ENCODE measurements at regions not wholly inside any gene's neighbourhood (a gene's known extent, or its start where the extent isn't known, plus 50 kb on each side); places are given as distances from the start of the nearest gene placed in this dataset.

DNA sequence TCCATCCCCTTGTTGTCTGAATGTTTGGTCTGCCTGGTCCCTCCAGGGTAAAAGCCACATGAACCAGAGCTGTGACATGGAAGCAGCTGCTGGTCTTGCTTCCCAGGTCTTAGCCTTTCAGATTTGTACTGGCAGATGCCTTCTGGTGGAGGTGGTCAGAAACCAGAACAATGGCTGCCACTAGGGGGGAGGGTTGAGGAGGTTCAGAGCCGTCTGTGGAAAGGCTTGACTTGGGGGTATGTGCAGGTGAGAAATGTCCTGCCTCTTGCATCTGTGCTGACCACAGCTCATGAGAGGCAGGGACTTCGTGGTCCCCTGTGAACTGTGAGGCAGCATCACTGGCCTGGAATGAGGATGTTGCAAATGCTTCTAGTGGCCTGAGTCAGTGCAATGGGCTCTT lies 144.2 kb upstream of the WDR1 start:
- no peaks in the 10 kb centered on the region for H4K20me1 ChIP-seq (ENCODE audit: insufficient read depth)
- no peak overlapping the region for H2AFZ ChIP-seq (ENCODE audit: low read depth, low read length, poor library complexity, severe bottlenecking)
- TF ChIP-seq CTCF (IDR thresholded peaks at IDR 0.05 in 2 of 3, conservative IDR thresholded peaks at IDR 0.05 in 1 of 3; ENCODE audit: borderline replicate concordance in 1 of 3, insufficient read depth in 1 of 3, low read depth in 2 of 3, low read length in 2 of 3) (peak in 1 of 3 experiments; percentile 22; a peak in 1 of 6 replicates), CBX3 (IDR thresholded peaks at IDR 0.05; ENCODE audit: low read depth) (no peak)
- H3K9me3 ChIP-seq (ENCODE audit: control insufficient read depth in 1 of 2, insufficient read depth in 1 of 2, low read depth in 1 of 2, low read length in 2 of 2) = no peaks in the 10 kb centered on the region
- ChIA-PET RAD21 (ENCODE audit: low non-redundant PET in 1 of 2, low total read pairs in 2 of 2, uncharacterized antibody in 2 of 2, unreplicated experiment in 2 of 2) (no interaction called here), CTCF (no interaction called here), POLR2A (no interaction called here)
- BruUV-seq (replicated peaks) = no TSS peak
- no peak overlapping the region for H3K4me3 ChIP-seq (replicated peaks in 1 of 2; ENCODE audit: low read depth in 1 of 2, low read length in 2 of 2)
- H3K4me2 ChIP-seq (ENCODE audit: low read length) = no peak overlapping the region
- H3K27ac ChIP-seq (ENCODE audit: low read depth, low read length) = no peak overlapping the region
- intact Hi-C loops (cut with micrococcal nuclease) = no loop called here
- ATAC-seq (no peak; the same call in 1 of the 2 replicates), DNase-seq (ENCODE audit: low read depth, low spot score) (no peak)
- H3K4me1 ChIP-seq (ENCODE audit: control insufficient read depth in 1 of 2, insufficient read depth in 2 of 2, low read length in 2 of 2) = no peaks in the 10 kb centered on the region
- H3K79me2 ChIP-seq (ENCODE audit: insufficient read depth, low read length) = no peaks in the 10 kb centered on the region
- H3K9me2 ChIP-seq (ENCODE audit: insufficient read depth) = no peaks in the 10 kb centered on the region
- no peak overlapping the region for H3K9ac ChIP-seq (ENCODE audit: low read length)
- H3K36me3 ChIP-seq (ENCODE audit: control insufficient read depth in 1 of 2, insufficient read depth in 2 of 2, low read length in 2 of 2) = no peaks in the 10 kb centered on the region
- H3K27me3 ChIP-seq (ENCODE audit: insufficient read depth, low read length) = peaks cover 11% of the 10 kb centered on the region

GRCh38 chr4:10259976-10260375 lies 143.4 kb upstream of the WDR1 start:
- H3K9ac ChIP-seq (ENCODE audit: low read length) = no peak overlapping the region
- H3K9me3 ChIP-seq (ENCODE audit: control insufficient read depth in 1 of 2, insufficient read depth in 1 of 2, low read depth in 1 of 2, low read length in 2 of 2) = no peaks in the 10 kb centered on the region
- no peaks in the 10 kb centered on the region for H3K9me2 ChIP-seq (ENCODE audit: insufficient read depth)
- H4K20me1 ChIP-seq (ENCODE audit: insufficient read depth) = no peaks in the 10 kb centered on the region
- no TSS peak for BruUV-seq (replicated peaks)
- H3K4me2 ChIP-seq (ENCODE audit: low read length) = no peak overlapping the region
- ATAC-seq = no peak
- no peaks in the 10 kb centered on the region for H3K4me1 ChIP-seq (ENCODE audit: control insufficient read depth in 1 of 2, insufficient read depth in 2 of 2, low read length in 2 of 2)
- CTCF ChIA-PET = no interaction called here
- intact Hi-C loops (cut with micrococcal nuclease) = no loop called here
- no peak overlapping the region for H3K4me3 ChIP-seq (replicated peaks in 1 of 2; ENCODE audit: low read depth in 1 of 2, low read length in 2 of 2)
- RAD21 ChIA-PET (ENCODE audit: low non-redundant PET in 1 of 2, low total read pairs in 2 of 2, uncharacterized antibody in 2 of 2, unreplicated experiment in 2 of 2) = no interaction called here
- POLR2A ChIA-PET = no interaction called here
- H3K36me3 ChIP-seq (ENCODE audit: control insufficient read depth in 1 of 2, insufficient read depth in 2 of 2, low read length in 2 of 2) = no peaks in the 10 kb centered on the region
- no peak for DNase-seq (ENCODE audit: low read depth, low spot score)
- H3K79me2 ChIP-seq (ENCODE audit: insufficient read depth, low read length) = no peaks in the 10 kb centered on the region
- H3K27ac ChIP-seq (ENCODE audit: low read depth, low read length) = no peak overlapping the region
- no peak overlapping the region for H2AFZ ChIP-seq (ENCODE audit: low read depth, low read length, poor library complexity, severe bottlenecking)
- H3K27me3 ChIP-seq (ENCODE audit: insufficient read depth, low read length) = peaks cover 16% of the 10 kb centered on the region
- TF ChIP-seq YY1 (IDR thresholded peaks at IDR 0.05; ENCODE audit: extremely low read depth, insufficient replicate concordance, low read depth, low read length) (no peak), CEBPB (IDR thresholded peaks at IDR 0.05; ENCODE audit: low read depth) (no peak), CTCF (IDR thresholded peaks at IDR 0.05 in 2 of 3, conservative IDR thresholded peaks at IDR 0.05 in 1 of 3; ENCODE audit: borderline replicate concordance in 1 of 3, insufficient read depth in 1 of 3, low read depth in 2 of 3, low read length in 2 of 3) (no peak), SP1 (IDR thresholded peaks at IDR 0.05; ENCODE audit: low read depth) (no peak), SIN3A (IDR thresholded peaks at IDR 0.05; ENCODE audit: low read depth) (no peak), SRF (IDR thresholded peaks at IDR 0.05; ENCODE audit: low read depth) (no peak), FOSL1 (IDR thresholded peaks at IDR 0.05; ENCODE audit: low read depth) (no peak), POLR2A (IDR thresholded peaks at IDR 0.05; ENCODE audit: borderline replicate concordance, extremely low read depth, insufficient read depth, insufficient read length) (no peak), ELF1 (IDR thresholded peaks at IDR 0.05; ENCODE audit: borderline replicate concordance, low read depth) (no peak), RAD21 (IDR thresholded peaks at IDR 0.05; ENCODE audit: low read depth) (no peak), EGR1 (IDR thresholded peaks at IDR 0.05; ENCODE audit: low read depth) (no peak), TCF7L2 (IDR thresholded peaks at IDR 0.05; ENCODE audit: borderline replicate concordance, extremely low read depth, insufficient read depth, insufficient read length) (no peak), ZFX (IDR thresholded peaks at IDR 0.05) (no peak), EZH2 (IDR thresholded peaks at IDR 0.05) (no peak), CBX3 (IDR thresholded peaks at IDR 0.05; ENCODE audit: low read depth) (no peak)
- TF ChIP-seq, protein P1, sequence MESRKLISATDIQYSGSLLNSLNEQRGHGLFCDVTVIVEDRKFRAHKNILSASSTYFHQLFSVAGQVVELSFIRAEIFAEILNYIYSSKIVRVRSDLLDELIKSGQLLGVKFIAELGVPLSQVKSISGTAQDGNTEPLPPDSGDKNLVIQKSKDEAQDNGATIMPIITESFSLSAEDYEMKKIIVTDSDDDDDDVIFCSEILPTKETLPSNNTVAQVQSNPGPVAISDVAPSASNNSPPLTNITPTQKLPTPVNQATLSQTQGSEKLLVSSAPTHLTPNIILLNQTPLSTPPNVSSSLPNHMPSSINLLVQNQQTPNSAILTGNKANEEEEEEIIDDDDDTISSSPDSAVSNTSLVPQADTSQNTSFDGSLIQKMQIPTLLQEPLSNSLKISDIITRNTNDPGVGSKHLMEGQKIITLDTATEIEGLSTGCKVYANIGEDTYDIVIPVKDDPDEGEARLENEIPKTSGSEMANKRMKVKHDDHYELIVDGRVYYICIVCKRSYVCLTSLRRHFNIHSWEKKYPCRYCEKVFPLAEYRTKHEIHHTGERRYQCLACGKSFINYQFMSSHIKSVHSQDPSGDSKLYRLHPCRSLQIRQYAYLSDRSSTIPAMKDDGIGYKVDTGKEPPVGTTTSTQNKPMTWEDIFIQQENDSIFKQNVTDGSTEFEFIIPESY (IDR thresholded peaks at IDR 0.05; ENCODE audit: extremely low read depth, insufficient replicate concordance, low read length) = no peak

Data from HCT116 (cell line).